ENCODE measurements at regions not wholly inside any gene's neighbourhood (a gene's known extent, or its start where the extent isn't known, plus 50 kb on each side); places are given as distances from the start of the nearest gene placed in this dataset.

GRCh38 chr12:4015225-4016091 is 142.3 kb upstream of the PARP11 start:
- DNase-seq (ENCODE audit: missing footprints), result no peak
- intact Hi-C loops (cut with DNase I), result no loop called here
- no peak for ATAC-seq

DNA sequence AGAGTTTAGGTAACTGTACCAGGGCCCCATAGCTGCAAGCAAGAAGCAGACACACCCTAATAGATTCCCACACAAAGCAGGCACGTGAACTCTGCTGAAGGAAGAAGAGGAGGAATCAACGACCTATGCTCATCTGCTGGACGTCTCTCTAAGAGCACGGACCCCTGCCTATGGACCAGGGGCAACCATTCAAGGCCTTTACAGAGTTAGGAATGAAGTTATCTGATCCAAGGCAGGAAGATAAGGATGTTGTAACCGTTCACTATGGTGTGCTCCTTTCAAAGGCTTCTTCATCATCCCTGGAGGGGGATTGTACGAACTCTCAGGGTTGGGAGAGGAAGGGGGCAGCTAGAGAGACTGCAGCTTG is 141.6 kb upstream of the PARP11 start:
- intact Hi-C loops (cut with DNase I), result no loop called here
- ATAC-seq, result no peak
- DNase-seq (ENCODE audit: missing footprints), result no peak

GRCh38 chr12:4014444-4014843 is 141.2 kb upstream of the PARP11 start:
- DNase-seq (ENCODE audit: missing footprints), result no peak
- intact Hi-C loops (cut with DNase I), result no loop called here

DNA sequence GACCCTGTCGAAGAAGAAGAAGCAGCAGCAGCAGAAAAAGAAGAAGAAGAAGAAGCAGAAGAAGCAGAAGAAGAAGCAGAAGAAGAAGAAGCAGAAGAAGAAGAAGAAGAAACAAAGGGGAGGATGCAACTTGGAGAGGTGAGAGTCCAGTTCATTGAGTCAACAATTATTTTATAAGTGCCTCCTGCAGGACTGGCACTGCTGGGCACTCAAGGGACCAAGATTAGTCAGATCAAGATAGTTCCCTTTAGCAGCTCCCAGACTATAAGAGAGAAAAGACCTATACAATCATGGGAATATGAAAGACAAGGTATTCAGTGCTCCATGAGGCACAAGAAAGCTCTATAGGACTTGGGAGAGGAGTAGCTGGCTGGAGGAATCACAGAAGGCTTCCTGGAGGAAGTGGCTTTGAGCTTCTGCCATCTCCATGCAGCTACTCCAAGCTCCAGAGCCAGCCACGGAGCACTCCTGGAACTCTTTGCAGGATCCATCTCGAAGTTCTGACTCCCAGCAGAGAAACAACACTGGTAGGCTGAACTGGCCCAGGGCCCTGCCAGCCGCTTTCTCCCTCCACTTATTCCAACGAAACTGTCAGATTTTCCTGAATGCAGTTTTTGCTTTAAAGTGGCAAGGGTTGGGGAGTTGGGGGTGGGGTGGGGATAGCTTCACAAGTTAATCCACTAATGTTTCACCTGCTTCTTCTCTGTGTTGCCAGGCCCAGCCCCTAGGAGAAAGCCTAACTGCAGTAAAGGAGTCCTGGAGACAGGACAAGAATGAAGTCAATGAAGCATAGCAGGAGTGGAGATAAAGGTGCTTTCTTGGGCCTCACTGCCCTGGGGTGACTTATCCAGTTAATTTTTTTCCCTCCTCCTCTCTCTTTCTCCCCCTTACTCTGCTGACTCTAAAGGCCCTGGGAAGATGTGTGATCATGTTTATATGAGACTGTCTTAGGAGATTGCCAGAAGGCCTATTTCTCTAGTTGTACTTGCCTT is 140.1 kb upstream of the PARP11 start:
- no peak for ATAC-seq
- DNase-seq (ENCODE audit: missing footprints), result no peak
- intact Hi-C loops (cut with DNase I), result no loop called here

More at GRCh38 chr12:4014444-4014843, 141.2 kb upstream of the PARP11 start:
- no peak for ATAC-seq

DNA sequence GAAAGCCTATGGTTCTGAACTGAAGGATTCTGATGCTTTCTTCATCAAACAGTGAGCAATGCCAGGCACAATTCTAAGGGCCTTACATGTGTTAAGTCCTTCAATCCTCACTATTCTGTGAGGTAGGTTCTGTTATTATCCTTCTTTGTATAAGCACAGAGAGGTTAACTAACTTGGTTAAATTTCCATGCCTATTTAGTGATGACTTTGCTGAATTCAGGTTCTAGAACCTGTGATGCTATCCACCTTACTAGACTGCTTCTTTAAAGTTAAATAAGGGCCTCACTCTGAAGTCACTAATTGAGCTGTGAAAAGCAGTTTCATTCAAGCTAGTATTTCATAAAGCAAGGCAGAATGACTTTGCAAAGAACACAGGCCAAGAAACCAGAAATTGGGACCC is 138.9 kb upstream of the PARP11 start:
- intact Hi-C loops (cut with DNase I), result no loop called here
- no peak for DNase-seq (ENCODE audit: missing footprints)
- ATAC-seq, result no peak

DNA sequence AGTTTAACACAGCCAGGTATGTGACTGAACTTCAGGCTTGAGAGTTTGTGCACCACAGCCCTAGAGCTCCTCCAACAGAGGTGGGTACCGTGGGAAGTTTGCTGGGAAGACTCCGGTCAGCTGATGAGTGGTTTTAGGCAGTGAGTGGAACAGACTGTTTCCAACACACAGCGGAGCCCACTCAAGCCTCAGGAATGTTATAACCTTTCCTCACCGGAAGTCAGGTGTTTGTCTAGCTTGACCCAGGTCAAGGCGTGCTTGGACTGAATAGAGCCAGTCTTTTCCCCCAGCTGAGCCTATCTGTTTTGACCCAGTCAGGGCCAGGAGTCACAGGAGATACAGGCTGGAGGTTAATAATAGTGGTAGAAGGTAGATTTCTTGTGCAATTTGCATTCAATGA is 138.4 kb upstream of the PARP11 start:
- intact Hi-C loops (cut with DNase I), result no loop called here
- DNase-seq (ENCODE audit: missing footprints) (no peak), ATAC-seq (no peak)

DNA sequence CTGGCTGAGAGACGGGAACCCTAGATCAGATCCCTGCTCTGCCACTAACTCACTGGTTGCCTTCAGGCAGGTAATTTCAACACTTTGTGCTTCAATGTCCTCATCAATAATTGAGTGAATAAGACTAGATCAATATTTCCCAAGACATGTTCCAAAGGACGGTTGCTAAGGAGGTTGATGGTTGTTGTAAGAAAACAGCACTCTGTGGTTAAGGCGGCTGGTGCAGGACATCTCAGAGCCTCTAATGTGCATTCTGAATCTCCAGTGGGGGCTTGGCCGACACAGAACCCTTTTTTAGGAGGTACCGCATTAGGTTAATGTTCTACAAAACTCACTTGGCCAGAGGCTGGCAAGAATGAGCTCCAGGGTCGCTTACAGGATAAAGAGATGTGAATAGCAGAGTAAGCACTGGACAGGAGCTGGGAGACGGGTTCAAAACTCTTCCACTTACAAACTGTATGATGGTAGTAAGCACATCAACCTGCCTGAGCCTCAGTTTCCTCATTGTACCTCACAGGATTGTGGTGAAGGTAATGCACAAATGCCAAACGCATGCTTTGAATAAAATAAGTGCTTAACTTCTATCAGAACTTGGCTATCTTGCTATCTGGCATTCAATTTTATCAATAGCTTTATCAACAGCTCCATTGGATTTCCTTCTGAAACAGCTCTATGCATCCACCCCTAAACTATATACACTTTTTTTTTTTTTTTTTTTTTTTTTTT is 136.9 kb upstream of the PARP11 start:
- no peak for DNase-seq (ENCODE audit: missing footprints)
- intact Hi-C loops (cut with DNase I), result no loop called here

DNA sequence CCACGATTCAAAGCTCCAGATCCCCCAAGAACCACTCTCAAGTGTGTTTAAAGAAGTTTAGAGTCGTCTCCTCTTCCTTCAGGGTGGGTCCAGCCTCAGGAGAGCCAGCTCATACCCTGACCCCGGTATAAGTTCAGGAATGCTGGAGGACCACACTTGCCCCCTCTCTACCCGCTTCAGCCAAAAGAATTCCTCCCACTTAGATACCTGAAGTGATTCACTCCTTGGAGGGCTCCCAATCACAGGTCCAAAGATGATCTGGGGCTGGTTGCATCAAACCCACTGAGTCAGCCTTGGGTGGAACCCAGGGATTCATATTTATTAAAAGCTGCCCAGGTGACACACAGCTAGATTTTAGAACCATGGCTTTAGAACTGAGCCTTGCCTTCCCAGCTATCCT is 133.5 kb upstream of the PARP11 start:
- DNase-seq (ENCODE audit: missing footprints) (no peak), ATAC-seq (no peak)
- intact Hi-C loops (cut with DNase I), result no loop called here

More for the DNA sequence above, 136.9 kb upstream of the PARP11 start:
- no peak for ATAC-seq

- no peak for DNase-seq (ENCODE audit: missing footprints)
- ATAC-seq, result no peak
- intact Hi-C loops (cut with DNase I), result no loop called here
Observed at GRCh38 chr12:4005851-4006430, 132.7 kb upstream of the PARP11 start.

- no peak for DNase-seq (ENCODE audit: missing footprints)
- ATAC-seq, result no peak
- intact Hi-C loops (cut with DNase I), result no loop called here
Observed at GRCh38 chr12:4003576-4003975, 130.4 kb upstream of the PARP11 start.

DNA sequence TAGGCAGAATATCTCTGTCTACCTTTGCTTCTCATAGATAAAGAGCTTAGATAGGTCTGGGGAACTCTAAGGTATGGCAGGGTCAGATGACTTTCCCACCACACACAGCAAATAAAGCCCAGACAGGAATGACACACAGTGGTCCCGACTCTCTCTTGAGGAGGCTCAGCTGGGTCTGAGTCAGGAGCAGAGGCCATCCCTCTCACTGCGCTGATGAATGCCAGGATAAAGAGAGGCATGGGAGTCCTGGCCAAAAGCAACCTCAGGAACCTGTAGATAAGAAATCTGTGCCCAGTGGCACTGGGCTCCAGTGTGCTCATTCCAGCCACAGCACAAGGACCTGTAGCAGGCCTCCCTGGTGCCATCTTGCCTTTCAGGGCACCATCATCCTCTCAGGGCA is 129.4 kb upstream of the PARP11 start:
- intact Hi-C loops (cut with DNase I), result no loop called here
- ATAC-seq (no peak), DNase-seq (ENCODE audit: missing footprints) (no peak)

GRCh38 chr12:4001841-4002240 is 128.6 kb upstream of the PARP11 start:
- no peak for ATAC-seq
- intact Hi-C loops (cut with DNase I), result no loop called here

DNA sequence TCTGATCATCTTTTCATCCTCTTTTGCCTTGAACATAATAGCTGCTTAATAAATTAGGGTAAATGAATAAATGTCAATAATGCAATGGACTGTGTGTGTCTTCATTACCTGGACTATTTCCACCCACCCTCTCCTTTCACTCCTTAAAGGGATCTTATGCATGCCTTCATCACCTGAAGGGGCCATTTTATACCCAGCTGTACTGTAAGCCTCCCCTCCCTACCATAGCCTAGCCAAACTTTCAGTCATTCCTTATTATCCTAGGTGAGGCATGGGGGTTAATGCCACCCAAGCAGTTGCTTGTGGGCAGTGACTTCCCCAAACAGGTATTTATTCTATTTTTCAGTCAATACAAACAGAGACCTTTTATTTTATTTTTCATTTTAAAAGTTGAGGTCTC is 127.8 kb upstream of the PARP11 start:
- intact Hi-C loops (cut with DNase I), result no loop called here
- ATAC-seq, result no peak
- DNase-seq (ENCODE audit: missing footprints), result no peak

More at GRCh38 chr12:4001841-4002240, 128.6 kb upstream of the PARP11 start:
- no peak for DNase-seq (ENCODE audit: missing footprints)

DNA sequence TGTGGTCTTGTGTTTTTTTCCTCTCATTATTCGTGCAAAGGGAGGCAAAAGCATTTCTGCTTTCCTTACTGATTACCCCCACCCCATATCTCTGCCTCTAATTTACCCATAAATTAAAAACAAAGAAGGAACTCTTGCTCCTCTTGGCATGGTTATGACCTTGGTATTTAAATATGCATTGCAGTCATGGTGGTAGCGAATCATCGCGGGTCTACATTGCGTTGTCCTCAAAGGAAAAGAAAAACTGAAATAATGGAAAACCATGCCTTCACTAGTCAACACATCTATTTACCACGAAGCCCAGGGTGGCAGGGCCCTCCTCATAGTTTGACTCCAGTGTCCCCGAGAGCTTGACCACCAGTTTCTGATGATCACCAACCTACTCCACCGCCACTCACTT is 126.7 kb upstream of the PARP11 start:
- intact Hi-C loops (cut with DNase I), result no loop called here
- ATAC-seq, result no peak
- DNase-seq (ENCODE audit: missing footprints), result no peak

DNA sequence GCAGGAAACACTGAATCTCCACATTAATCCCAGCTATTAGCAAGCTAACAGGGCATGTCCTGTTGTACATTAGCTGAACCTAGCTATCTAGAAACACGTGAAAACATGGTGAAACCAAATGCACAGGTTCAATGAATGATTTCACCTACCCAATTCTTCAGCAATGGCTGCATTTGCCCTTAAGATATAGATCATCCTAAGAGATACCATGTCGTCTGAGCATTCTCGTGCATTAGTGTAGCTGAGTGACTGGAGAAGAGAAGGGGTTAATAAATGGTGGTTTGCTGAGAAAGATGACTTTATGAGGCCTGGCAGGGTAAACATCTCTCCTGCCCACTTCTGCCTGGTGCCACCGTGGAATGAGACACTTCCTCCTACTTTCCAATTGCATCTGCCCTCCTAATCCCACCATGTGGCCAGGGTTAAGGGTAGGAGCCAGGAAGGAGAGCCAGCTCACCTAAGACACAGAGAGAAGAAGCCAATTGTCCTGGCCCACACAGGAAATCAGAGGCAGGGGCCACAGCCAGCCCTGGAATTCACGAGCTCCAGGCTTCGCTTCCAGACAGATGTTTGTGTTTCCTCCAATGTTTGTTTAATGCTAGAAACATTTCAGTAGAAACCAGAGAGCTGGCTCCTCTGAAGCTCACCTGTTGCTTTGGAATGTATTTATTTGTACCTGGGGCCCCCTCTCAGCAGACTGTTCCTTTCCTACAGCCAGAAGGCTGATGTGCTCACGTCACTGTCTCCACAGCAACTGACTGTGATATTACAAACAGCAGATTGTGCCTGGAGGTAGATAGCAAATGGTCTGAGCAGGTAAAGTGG is 126.0 kb upstream of the PARP11 start:
- DNase-seq (ENCODE audit: missing footprints) (no peak), ATAC-seq (no peak)
- intact Hi-C loops (cut with DNase I), result no loop called here

- intact Hi-C loops (cut with DNase I), result no loop called here
- ATAC-seq (no peak), DNase-seq (ENCODE audit: missing footprints) (no peak)
Observed at GRCh38 chr12:3998397-3998796, 125.2 kb upstream of the PARP11 start.

DNA sequence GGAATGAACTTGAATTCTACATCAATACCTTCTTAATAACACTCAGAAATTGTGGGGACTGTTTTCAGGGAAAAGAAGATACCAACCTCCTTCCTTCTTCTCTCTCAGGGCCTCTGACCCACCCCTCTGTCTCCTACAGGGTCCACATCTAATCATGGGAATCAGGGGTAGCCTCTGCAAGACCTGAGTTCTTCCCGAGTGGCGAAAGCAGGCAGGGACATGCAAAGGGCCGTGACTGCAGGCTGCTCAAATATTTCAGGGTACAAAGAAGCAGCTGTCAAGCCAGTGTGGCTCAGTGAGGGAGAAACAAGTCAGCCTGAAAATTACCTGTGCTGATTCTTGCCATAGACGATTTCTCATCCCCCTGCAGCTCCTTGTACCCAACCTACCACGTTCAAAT is 123.1 kb upstream of the PARP11 start:
- ATAC-seq (no peak), DNase-seq (ENCODE audit: missing footprints) (no peak)
- intact Hi-C loops (cut with DNase I), result loop anchor here (2.0 kb wide), 1 partner anchor 38 kb away; no protein-coding TSS in a partner anchor

DNA sequence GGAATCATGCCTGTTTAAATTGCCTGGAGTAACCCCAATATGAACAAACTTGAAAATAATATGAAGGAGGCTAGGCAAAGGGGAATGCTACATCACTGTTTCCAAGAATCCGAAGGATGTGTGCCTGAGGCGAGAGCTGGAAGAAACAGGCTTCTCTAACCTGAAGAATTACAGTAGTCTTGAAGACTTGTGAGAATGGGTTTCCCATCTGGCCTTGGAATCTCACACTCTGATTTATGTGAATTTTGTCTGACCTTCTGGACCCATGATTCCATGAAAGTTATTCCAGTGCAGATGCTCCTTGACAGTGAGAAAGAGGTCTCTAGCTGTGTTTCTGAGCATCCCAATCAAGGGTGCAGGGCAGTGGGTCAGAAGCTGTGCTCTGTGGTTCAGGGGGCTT is 122.1 kb upstream of the PARP11 start:
- no peak for DNase-seq (ENCODE audit: missing footprints)
- intact Hi-C loops (cut with DNase I), result loop anchor here (1.0 kb wide), 1 partner anchor 282 kb away; no protein-coding TSS in a partner anchor
- ATAC-seq, result no peak

All from Right ventricle myocardium inferior (tissue), 1 donor.